WERI-Rb-1 (cell line): ENCODE measurements at regions not wholly inside any gene's neighbourhood (a gene's known extent, or its start where the extent isn't known, plus 50 kb on each side); places are given as distances from the start of the nearest gene placed in this dataset.

Experiments
- DNase-seq: peaks from one replicate; pipeline ENCODE4 v3.0.0-alpha.2; 2020
- H3K27ac ChIP-seq: fragments of 250-450 bp; sonication (Bioruptor Pico); 2 replicates; pipeline ENCODE4 v1.5.1; 2020; ENCODE audit warnings: mild to moderate bottlenecking, moderate library complexity
- H3K27me3 ChIP-seq: fragments of 250-450 bp; sonication (Bioruptor Pico); 2 replicates; pipeline ENCODE4 v1.5.1; 2021; ENCODE audit warnings: mild to moderate bottlenecking, low read depth, moderate library complexity; ENCODE audit not compliant: insufficient read depth, severe bottlenecking
- H3K36me3 ChIP-seq: fragments of 250-450 bp; sonication (Bioruptor Pico); 2 replicates; pipeline ENCODE4 v1.5.1; 2020; ENCODE audit warnings: mild to moderate bottlenecking, moderate library complexity
- H3K4me3 ChIP-seq: 2 replicates; pipeline ENCODE4 v1.5.1; 2011; ENCODE audit warnings: low read depth, mild to moderate bottlenecking, control low read depth, low read length
- H3K9me3 ChIP-seq: fragments of 250-450 bp; sonication (Bioruptor Pico); 2 replicates; pipeline ENCODE4 v1.5.1; 2021; ENCODE audit warnings: mild to moderate bottlenecking, moderate library complexity; ENCODE audit not compliant: severe bottlenecking
- TF ChIP-seq, protein P1 (sequence below): IDR thresholded peaks from 2 replicates; pipeline ENCODE4 v1.5.1; 2011; ENCODE audit warnings: low read depth, mild to moderate bottlenecking, control low read depth, inconsistent platforms, low read length

DNA sequence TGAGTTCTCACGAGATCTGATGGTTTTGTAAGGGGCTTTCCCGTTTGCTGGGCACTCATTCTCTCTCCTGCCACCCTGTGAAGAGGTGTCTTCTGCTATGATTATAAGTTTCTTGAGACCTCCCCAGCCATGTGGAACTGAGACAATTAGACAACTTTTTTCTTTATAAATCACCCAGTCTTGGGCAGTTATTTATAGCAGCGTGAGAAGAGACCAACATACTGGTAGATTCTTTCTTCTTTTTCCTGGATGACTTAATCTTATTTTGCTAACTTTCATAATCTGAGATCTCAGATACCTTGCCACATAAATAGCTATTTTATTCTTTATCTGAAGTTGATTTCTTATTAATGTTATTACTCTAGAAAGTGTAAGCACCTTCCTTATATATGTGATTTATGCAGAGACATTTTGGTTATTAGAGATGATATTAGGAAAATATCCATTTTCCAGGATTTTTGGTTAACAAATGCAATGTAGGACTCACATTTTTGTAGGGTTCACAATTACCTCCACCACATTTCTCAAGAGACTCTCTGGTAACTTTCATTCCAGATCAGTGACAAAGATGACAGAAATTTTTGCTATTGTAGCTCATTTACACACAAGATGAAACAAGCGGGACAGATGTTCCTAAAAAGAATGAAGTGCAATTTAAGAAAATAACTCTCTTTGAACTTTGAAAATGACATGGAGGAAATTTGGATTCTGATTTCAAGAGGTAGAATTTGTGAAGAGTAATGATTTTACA, 97.9 kb upstream of the RND3 start:
- Histone ChIP-seq H3K4me3 (no peak overlapping the region), H3K9me3 (no peaks in the 10 kb centered on the region), H3K36me3 (no peaks in the 10 kb centered on the region), H3K27ac (no peak overlapping the region), H3K27me3 (no peaks in the 10 kb centered on the region)
- TF ChIP-seq, protein P1, sequence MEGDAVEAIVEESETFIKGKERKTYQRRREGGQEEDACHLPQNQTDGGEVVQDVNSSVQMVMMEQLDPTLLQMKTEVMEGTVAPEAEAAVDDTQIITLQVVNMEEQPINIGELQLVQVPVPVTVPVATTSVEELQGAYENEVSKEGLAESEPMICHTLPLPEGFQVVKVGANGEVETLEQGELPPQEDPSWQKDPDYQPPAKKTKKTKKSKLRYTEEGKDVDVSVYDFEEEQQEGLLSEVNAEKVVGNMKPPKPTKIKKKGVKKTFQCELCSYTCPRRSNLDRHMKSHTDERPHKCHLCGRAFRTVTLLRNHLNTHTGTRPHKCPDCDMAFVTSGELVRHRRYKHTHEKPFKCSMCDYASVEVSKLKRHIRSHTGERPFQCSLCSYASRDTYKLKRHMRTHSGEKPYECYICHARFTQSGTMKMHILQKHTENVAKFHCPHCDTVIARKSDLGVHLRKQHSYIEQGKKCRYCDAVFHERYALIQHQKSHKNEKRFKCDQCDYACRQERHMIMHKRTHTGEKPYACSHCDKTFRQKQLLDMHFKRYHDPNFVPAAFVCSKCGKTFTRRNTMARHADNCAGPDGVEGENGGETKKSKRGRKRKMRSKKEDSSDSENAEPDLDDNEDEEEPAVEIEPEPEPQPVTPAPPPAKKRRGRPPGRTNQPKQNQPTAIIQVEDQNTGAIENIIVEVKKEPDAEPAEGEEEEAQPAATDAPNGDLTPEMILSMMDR = no peak
- no peak for DNase-seq

DNA sequence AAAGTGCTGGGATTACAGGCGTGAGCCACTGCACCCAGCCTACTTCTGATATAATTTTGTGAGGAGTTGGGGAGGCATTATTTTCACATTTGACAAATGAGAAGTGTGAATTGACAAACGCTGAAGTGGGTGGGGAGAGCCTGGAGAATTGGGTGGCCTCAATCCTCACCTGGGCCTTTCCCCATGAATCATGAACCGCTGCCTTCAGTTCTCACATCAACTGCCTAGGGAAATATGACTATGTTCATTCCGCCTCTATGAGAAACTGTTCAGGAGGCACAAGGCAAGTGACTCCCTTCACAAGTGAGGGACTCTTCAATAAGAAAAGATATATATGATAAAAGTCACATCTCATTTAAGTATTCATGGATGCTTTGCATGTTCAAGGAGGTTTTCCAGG, 96.6 kb upstream of the RND3 start:
- Histone ChIP-seq H3K27ac (no peak overlapping the region), H3K9me3 (no peaks in the 10 kb centered on the region), H3K4me3 (no peak overlapping the region), H3K36me3 (no peaks in the 10 kb centered on the region), H3K27me3 (no peaks in the 10 kb centered on the region)
- TF ChIP-seq, protein P1 = no peak
- no peak for DNase-seq

DNA sequence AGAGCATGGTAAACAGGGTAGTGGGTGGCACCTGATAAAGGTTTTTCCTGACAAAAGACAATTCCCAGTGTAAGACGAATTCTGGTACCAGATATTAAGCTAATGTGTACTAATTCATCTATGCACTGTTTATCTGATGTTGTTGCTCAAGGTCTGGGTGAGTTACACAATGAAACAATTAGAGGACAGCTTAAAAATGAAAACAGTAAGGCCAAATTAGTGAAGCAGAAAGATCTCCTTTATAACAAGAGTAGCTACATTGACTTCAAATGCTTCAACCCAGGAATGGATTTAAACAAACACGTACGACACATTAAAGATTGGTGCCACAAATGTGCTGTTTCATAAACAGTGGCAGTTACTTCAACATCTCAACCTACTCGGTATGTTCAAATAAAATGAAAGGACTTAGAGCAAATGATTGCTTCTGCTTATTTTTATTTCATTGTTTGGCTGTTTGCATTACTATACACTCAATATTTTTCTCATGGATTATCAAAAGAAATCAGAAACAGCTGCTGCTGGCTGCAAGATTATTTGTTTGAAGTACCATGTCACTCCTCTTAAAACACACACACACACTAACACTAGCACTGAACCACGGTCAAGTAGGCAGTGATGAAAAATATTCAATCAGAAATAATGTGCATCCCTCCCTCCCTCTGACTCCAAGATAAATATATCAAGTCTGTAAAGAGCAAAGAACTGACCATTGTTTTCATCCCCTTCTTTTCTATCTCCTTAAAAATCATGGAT, 94.4 kb upstream of the RND3 start:
- no peak overlapping the region for H3K27ac ChIP-seq
- DNase-seq = no peak
- H3K4me3 ChIP-seq = no peak overlapping the region
- peaks cover 4% of the 10 kb centered on the region for H3K9me3 ChIP-seq
- no peaks in the 10 kb centered on the region for H3K36me3 ChIP-seq
- TF ChIP-seq, protein P1 = no peak
- no peaks in the 10 kb centered on the region for H3K27me3 ChIP-seq

DNA sequence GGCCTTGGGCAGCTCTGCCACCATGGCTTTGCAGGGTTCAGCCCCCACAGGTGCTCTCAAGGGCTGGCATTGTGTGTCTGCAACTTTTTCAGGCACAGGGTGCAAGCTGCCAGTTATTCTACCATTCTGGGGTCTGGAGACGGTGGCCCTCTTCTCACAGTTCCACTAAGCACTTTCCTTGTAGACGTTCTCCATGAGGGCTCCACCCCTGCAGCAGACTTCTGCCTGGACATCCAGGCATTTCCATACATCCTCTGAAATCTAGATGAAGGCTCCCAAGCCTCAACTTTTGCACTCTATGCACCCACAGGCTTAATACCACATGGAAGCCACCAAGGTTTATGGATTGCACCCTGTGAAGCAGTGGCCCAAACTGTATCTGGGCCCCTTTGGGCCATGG, 91.0 kb upstream of the RND3 start:
- TF ChIP-seq, protein P1 = no peak
- Histone ChIP-seq H3K27me3 (no peaks in the 10 kb centered on the region), H3K27ac (no peak overlapping the region), H3K4me3 (no peak overlapping the region), H3K36me3 (no peaks in the 10 kb centered on the region), H3K9me3 (peaks cover 4% of the 10 kb centered on the region)
- DNase-seq = no peak

DNA sequence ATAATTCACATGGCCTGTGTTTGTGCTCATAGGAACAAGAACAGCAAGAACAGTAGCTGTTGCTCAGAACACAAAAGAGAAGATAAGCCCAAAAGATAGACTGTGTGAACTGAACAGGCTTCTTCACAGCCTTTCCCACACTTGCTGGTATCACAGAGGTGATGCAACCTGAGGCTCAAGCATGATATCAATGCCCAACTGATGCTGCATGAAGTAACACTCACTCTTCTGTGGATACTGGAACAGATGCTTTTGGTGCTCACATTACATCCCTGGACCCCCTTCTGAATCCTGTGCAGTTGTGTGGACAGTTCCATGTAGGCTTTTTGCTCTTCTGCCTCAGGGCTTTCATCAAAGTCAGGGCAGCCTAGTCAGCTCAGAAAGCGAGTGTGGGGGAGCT, 88.4 kb upstream of the RND3 start:
- Histone ChIP-seq H3K9me3 (peaks cover 4% of the 10 kb centered on the region), H3K27me3 (no peaks in the 10 kb centered on the region), H3K4me3 (no peak overlapping the region), H3K36me3 (no peaks in the 10 kb centered on the region), H3K27ac (no peak overlapping the region)
- DNase-seq = no peak
- TF ChIP-seq, protein P1 = no peak
